ENCODE measurements at regions not wholly inside any gene's neighbourhood (a gene's known extent, or its start where the extent isn't known, plus 50 kb on each side); places are given as distances from the start of the nearest gene placed in this dataset.
"Not testable (repeated sequence)": the region's sequence is repeated elsewhere in the genome, so short reads cannot be mapped to it uniquely, and the experiment has no call there.

DNA sequence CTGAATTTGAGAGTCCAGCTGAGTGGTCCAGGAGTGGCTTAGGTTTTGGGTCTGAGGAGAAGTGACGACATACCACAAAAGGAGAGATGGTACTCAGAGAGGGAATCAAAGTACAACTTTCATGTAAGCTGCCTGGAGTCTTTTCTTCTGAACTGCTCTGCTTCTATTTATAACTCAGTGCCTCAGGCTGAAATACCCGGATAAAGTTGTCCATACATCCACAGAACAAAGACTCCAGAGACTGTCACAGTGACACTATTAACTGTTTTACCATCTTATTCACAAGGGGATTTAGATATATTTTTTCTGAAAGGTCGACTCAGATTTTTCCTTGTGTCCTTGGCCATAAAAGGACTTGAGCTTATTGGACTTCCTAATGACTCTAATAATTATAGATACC, 264.3 kb upstream of the DNAJC19 start:
- Mint-ChIP-seq H3K27ac (no peak overlapping the region), H3K9me3 (peaks cover 5% of the 10 kb centered on the region), H3K27me3 (no peaks in the 10 kb centered on the region), H3K4me3 (no peak overlapping the region), H3K4me1 (ENCODE audit: low read depth in 2 of 2) (no peaks in the 10 kb centered on the region), H3K36me3 (no peaks in the 10 kb centered on the region)
- DNase-seq (ENCODE audit: low spot score) (no peak), ATAC-seq (no peak)

DNA sequence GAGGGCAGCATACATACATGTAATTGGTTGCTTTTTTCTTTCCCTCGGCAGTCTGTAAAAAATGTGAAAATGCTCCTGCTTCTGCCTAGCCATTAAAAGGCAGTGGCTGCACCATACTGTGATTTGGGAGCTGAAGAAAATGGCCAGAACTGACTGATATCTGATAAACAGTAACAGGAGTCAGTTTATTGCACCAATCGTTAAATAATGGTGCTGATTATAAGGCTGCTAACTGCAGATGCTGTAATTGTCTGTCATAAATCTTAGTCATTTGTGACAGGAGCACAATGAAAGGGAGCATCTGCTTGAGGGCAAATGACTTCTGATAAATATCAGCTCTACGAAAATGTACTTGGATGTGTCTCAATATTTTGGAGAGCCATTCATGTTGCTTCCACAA, 263.1 kb upstream of the DNAJC19 start:
- Mint-ChIP-seq H3K4me3 (no peak overlapping the region), H3K27ac (no peak overlapping the region), H3K36me3 (no peaks in the 10 kb centered on the region), H3K9me3 (no peaks in the 10 kb centered on the region), H3K27me3 (no peaks in the 10 kb centered on the region), H3K4me1 (ENCODE audit: low read depth in 2 of 2) (no peaks in the 10 kb centered on the region)
- DNase-seq (ENCODE audit: low spot score) = no peak
- ATAC-seq = no peak

DNA sequence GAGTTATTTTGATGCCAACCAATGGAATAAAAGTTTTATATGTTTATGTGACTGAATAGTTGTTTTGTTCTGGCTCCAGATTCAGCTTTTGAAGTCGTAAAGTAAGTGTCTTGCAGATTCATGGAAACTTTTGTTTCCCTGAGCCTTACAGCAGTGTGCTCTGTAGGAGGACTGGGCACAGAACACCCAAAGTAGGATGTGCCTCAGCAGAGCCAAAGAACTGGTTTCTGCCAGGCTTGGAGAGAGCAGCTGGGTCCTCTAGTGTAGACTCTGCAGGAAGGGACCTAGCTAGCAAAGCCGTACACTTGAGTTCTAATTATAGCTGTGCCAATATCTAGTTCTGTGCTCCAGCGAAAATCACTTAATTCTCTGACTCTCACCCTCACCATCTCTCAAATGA, 261.2 kb upstream of the DNAJC19 start:
- no peak overlapping the region for H3K27ac Mint-ChIP-seq
- no peaks in the 10 kb centered on the region for H3K9me3 Mint-ChIP-seq
- no peak for DNase-seq (ENCODE audit: low spot score)
- no peaks in the 10 kb centered on the region for H3K27me3 Mint-ChIP-seq
- H3K36me3 Mint-ChIP-seq = no peaks in the 10 kb centered on the region
- H3K4me1 Mint-ChIP-seq (ENCODE audit: low read depth in 2 of 2) = no peaks in the 10 kb centered on the region
- no peak overlapping the region for H3K4me3 Mint-ChIP-seq
- no peak for ATAC-seq

DNA sequence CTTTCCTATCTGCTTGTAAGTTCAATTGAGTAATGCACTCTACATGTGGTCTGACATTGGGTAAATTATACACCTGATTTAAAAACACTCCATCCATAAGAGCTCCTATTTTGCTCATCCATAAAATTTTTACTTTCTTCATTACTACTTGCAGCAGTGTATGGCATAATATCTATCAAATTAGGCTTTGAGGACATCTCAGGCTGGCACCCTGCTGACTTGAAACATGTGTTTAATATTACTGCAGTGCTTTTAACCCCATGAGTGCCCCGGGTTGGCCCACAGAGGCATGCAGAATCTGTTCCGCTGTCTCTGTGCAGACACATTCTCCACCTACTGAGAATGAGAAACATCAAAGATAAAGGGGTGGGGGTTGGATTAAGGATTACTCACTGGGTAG, 249.9 kb upstream of the DNAJC19 start:
- ATAC-seq (no peak), DNase-seq (ENCODE audit: low spot score) (no peak)
- Mint-ChIP-seq H3K4me3 (no peak overlapping the region), H3K9me3 (peaks cover 9% of the 10 kb centered on the region), H3K36me3 (no peaks in the 10 kb centered on the region), H3K4me1 (ENCODE audit: low read depth in 2 of 2) (no peaks in the 10 kb centered on the region), H3K27ac (no peak overlapping the region), H3K27me3 (no peaks in the 10 kb centered on the region)

DNA sequence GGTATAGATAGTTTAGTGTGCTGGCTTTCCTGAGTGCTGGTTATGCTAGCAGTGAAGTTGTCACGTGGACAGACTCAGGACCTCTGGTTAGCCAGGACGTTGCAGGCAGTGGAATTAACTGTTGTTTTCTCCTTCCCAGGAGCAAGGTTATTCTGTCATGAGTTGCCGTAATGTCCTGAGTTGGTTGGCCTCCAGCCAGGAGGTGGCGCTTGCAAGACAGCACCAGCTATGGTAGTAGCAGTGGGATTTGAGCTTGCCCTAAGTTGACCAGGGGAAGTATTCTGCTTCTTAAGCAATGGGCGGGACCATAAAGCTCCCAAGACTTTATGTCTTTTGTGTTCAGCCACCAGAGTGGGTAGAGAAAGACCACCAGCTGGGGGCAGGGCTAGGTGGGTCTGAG, 240.7 kb upstream of the DNAJC19 start:
- Mint-ChIP-seq H3K4me3 (no peak overlapping the region), H3K9me3 (peaks cover 22% of the 10 kb centered on the region), H3K4me1 (ENCODE audit: low read depth in 2 of 2) (no peaks in the 10 kb centered on the region), H3K27ac (no peak overlapping the region), H3K27me3 (no peaks in the 10 kb centered on the region), H3K36me3 (peaks cover 5% of the 10 kb centered on the region)
- ATAC-seq (no peak), DNase-seq (ENCODE audit: low spot score) (no peak)

DNA sequence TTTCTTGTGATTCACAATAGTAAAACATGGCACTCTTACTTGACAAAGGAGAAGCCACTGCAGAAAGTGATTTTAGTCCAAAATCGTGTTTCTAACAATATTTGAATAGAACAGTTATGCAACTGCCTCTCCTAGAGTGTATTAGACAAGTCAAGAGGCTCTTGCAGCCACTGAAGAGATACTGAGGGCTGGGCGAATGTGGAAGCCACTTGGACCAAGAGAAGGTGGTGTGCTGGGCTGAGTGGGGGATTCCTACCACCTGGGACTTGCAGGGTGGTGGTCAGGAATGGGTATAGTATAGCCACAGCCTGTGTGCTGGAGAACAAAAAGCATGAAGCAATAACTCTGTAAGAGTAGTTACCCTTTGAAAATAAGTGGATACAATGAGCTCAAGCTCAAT, 223.8 kb upstream of the DNAJC19 start:
- Mint-ChIP-seq H3K4me3 (no peak overlapping the region), H3K27me3 (no peaks in the 10 kb centered on the region), H3K4me1 (ENCODE audit: low read depth in 2 of 2) (no peaks in the 10 kb centered on the region), H3K36me3 (no peaks in the 10 kb centered on the region), H3K27ac (no peak overlapping the region), H3K9me3 (peaks cover 12% of the 10 kb centered on the region)
- ATAC-seq (no peak), DNase-seq (ENCODE audit: low spot score) (no peak)

DNA sequence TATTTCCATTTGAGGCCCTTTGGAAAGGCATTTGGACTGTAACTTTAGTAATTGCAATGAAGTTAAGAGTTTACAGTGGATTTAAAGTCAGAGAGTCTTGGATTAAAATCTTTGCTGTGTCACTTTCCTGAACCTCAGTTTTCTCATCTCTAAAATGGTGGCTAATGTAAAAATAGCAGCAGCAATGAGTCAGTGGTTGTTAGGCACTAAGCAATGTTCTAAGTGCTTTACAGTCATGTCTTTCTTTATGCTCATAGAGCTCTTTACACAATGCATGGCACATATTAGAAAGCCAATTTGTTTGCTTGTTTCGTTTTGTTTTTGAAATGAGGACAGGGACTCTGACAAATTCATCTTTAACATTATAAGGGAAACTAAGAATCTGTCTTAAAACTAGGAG, 222.7 kb upstream of the DNAJC19 start:
- no peak for ATAC-seq
- Mint-ChIP-seq H3K27me3 (no peaks in the 10 kb centered on the region), H3K4me1 (ENCODE audit: low read depth in 2 of 2) (no peaks in the 10 kb centered on the region), H3K9me3 (peaks cover 8% of the 10 kb centered on the region), H3K27ac (no peak overlapping the region), H3K36me3 (no peaks in the 10 kb centered on the region), H3K4me3 (no peak overlapping the region)
- DNase-seq (ENCODE audit: low spot score) = no peak

DNA sequence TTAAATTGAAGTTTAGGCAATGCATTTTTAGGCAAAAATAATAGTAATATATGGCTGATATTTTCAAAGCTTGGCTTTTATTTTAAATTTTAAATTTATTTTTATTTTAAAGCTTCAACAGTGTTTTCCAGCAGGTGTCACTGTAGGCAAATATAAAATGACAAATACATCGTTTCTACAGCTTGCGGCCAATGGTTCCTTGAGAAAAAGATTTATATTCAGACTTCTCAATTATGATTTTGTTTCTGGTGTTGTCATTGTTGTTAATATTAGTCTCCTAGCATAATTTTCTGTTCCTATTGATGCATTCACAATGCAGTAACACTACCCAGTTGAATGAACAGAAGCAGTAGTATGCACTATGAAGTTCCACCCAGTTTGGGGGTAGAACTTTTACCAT, 220.7 kb upstream of the DNAJC19 start:
- ATAC-seq (no peak), DNase-seq (ENCODE audit: low spot score) (no peak)
- Mint-ChIP-seq H3K36me3 (no peaks in the 10 kb centered on the region), H3K4me3 (no peak overlapping the region), H3K4me1 (ENCODE audit: low read depth in 2 of 2) (no peaks in the 10 kb centered on the region), H3K27ac (no peak overlapping the region), H3K27me3 (no peaks in the 10 kb centered on the region), H3K9me3 (peaks cover 5% of the 10 kb centered on the region)

DNA sequence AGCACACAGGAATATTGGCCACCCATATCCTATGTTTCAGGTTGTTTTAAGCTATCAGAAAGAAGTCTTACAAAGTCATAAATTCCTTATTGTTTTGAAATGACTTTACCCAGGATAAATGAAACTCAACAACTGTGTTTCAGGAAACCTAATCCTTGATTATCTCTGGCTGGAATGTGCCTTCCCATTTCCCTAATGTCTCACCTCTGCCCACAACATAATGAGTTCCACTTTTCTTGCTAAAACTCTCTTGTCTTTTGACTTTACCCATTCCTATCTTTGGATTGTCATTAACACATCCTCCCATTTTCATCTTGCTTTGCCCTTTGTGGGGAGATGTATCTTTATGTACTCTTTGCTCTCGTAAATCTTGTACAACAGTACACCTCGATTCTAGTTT, 200.0 kb upstream of the DNAJC19 start:
- Mint-ChIP-seq H3K9me3 (peaks cover 10% of the 10 kb centered on the region), H3K27me3 (no peaks in the 10 kb centered on the region), H3K4me1 (ENCODE audit: low read depth in 2 of 2) (no peaks in the 10 kb centered on the region), H3K36me3 (peaks cover 7% of the 10 kb centered on the region), H3K4me3 (no peak overlapping the region), H3K27ac (no peak overlapping the region)
- DNase-seq (ENCODE audit: low spot score) (no peak), ATAC-seq (no peak)

DNA sequence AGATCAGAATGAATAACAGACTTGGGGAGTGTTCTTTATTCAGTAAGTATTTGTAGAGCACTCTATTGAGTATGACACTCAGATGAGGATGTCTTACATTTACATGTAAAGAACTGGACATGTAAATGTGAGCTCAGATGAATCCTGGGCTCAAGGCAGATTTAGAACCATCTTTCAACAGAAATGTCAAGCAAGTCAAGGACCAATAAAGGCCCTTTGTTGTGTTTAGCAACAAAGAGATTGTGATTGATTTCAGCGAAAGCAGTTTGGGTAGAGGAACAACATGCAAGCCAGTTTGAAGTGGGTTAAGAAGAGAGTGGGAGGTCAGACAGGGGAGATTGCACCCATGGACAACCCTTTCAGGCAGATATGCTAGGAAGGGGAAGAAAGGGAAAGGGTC, 194.2 kb upstream of the DNAJC19 start:
- Mint-ChIP-seq H3K9me3 (peaks cover 3% of the 10 kb centered on the region), H3K27ac (no peak overlapping the region), H3K4me3 (no peak overlapping the region)

DNA sequence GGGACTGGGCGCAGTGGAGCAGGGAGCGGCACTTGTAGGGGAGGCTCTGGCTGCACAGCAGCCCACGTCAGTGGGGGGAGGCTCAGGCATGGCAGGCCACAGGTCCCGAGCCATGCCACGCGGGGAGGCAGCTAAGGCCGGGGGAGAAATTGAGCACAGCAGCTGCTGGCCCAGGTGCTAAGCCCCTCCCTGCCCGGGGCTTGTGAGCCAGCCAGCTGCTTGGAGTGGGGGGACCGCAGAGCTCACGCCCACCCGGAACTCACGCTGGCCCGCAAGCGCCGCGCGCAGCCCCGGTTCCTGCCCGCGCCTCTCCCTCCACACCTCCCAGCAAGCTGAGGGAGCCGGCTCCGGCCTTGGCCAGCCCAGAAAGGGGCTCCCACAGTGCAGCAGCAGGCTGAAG, 193.5 kb upstream of the DNAJC19 start:
- not testable (repeated sequence) for H3K27me3 Mint-ChIP-seq; H3K4me3 Mint-ChIP-seq; H3K9me3 Mint-ChIP-seq; DNase-seq (ENCODE audit: low spot score); H3K36me3 Mint-ChIP-seq; H3K4me1 Mint-ChIP-seq (ENCODE audit: low read depth in 2 of 2); H3K27ac Mint-ChIP-seq; ATAC-seq

More for the DNA sequence above, 194.2 kb upstream of the DNAJC19 start:
- Mint-ChIP-seq H3K36me3 (no peaks in the 10 kb centered on the region), H3K4me1 (ENCODE audit: low read depth in 2 of 2) (no peaks in the 10 kb centered on the region), H3K27me3 (no peaks in the 10 kb centered on the region)
- no peak for ATAC-seq
- no peak for DNase-seq (ENCODE audit: low spot score)

DNA sequence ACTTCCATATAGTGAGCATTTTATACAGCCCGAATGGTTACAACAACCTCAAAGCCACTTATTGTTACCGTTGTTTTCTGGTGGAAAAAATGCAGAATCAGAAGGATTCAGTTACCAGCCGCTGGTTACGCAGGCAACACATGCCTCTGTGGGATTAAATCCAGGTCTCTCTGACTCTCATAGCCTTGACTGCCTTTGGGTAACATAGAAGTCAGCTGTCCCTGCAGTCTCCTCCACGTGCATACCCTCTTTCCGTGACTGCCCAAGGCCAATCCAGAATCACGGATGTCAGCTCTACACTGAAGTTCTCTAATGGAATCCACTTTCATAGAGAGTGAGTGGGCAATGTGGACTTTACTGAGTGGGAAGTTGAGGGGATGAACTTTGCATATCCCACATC, 189.5 kb upstream of the DNAJC19 start:
- Mint-ChIP-seq H3K27ac (no peak overlapping the region), H3K9me3 (peaks cover 3% of the 10 kb centered on the region), H3K4me3 (no peak overlapping the region), H3K27me3 (no peaks in the 10 kb centered on the region), H3K36me3 (no peaks in the 10 kb centered on the region), H3K4me1 (ENCODE audit: low read depth in 2 of 2) (no peaks in the 10 kb centered on the region)
- DNase-seq (ENCODE audit: low spot score) (no peak), ATAC-seq (no peak)

DNA sequence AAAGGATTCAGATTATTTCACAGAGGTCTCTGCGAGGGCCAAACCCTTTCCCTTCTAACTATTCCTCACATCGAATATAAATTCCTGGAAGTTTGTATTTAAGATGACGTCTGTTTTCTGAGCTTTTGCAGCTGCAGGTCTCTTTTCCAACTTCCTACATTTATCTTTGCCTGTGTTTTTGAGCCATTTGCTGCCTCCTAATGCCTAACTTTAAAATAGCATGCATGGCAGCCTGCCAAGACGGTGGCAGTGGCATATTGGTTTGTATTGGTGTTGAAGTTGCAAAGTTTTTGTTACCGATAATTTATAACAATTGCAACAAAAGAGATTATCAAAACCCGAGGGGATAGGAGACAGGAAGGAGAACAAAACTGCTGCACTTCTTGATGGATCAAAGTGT, 187.1 kb upstream of the DNAJC19 start:
- no peak for DNase-seq (ENCODE audit: low spot score)
- no peak overlapping the region for H3K4me3 Mint-ChIP-seq
- ATAC-seq = no peak

DNA sequence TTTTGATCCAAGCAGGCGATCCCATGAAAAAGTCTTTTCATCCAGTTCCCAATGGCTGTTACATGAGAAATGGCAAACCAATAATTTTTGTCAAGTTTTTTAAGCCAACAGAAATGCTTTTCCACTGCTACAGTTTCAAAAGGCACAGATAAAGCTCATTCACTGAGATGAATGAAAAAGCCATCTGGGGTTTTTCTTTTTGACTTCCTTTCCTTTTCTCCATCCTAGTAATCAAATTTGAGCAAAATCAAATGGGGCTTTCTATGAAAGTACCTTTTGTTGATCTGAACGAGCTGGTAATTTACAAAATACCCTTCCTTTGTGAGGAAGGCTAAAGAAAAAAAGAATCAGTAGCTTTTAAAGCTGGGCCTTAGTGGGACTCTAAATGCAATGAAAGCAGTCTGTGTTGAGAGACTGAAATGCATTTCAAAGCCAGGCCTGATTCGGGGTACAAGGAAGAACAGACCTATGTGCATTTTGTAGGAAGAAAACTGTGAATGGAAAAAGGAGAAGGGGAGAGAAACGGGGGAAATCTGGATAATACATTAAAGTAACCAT, 185.2 kb upstream of the DNAJC19 start:
- H3K27ac Mint-ChIP-seq = no peak overlapping the region

More for the DNA sequence above, 187.1 kb upstream of the DNAJC19 start:
- no peaks in the 10 kb centered on the region for H3K4me1 Mint-ChIP-seq (ENCODE audit: low read depth in 2 of 2)
- H3K36me3 Mint-ChIP-seq = no peaks in the 10 kb centered on the region
- H3K9me3 Mint-ChIP-seq = peaks cover 3% of the 10 kb centered on the region
- no peaks in the 10 kb centered on the region for H3K27me3 Mint-ChIP-seq
- H3K27ac Mint-ChIP-seq = no peak overlapping the region

DNA sequence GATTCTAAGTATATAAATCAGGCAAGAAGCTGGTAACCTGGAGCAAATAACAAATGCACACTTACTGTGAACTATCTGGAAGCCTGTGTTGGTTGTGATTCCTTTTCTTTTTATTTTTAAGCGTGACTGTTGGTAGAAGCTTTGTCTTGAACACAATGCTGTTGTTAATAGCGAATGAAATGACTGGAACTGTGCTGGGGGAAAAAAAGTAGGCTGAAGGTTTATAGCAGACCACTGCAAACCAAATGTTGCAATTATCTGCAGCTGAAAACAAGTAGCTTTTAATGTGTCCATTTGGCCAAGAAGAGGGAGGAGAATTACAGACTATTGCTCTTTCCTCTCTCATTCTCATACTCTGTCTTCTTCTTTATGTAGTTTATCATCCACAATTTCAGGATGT, 184.5 kb upstream of the DNAJC19 start:
- H3K36me3 Mint-ChIP-seq = no peaks in the 10 kb centered on the region
- no peak overlapping the region for H3K4me3 Mint-ChIP-seq
- no peaks in the 10 kb centered on the region for H3K27me3 Mint-ChIP-seq
- DNase-seq (ENCODE audit: low spot score) (no peak), ATAC-seq (no peak)
- no peak overlapping the region for H3K27ac Mint-ChIP-seq
- no peaks in the 10 kb centered on the region for H3K4me1 Mint-ChIP-seq (ENCODE audit: low read depth in 2 of 2)
- no peaks in the 10 kb centered on the region for H3K9me3 Mint-ChIP-seq

More for the DNA sequence above, 185.2 kb upstream of the DNAJC19 start:
- Mint-ChIP-seq H3K36me3 (no peaks in the 10 kb centered on the region), H3K4me1 (ENCODE audit: low read depth in 2 of 2) (no peaks in the 10 kb centered on the region), H3K27me3 (no peaks in the 10 kb centered on the region), H3K4me3 (no peak overlapping the region), H3K9me3 (peaks cover 3% of the 10 kb centered on the region)
- ATAC-seq = no peak
- DNase-seq (ENCODE audit: low spot score) = no peak

Data from natural killer cell treated with Interleukin-12 subunit alpha and Interleukin-12 subunit beta and Interleukin-15 and Interleukin-18, amount 100 ng/mL, for 72 hours (primary cell).